Smooth muscle cell (in vitro differentiated cells): ENCODE measurements at regions not wholly inside any gene's neighbourhood (a gene's known extent, or its start where the extent isn't known, plus 50 kb on each side); places are given as distances from the start of the nearest gene placed in this dataset.
A peak's percentile ranks its signal among the peaks of the same experiment; 100 is the strongest.

Experiments used
- DNase-seq: peaks from one replicate; lab custom pipeline; 2025; ENCODE audit not compliant: unreplicated experiment; lab: John Stamatoyannopoulos, UW
- H2AFZ ChIP-seq: fragments of 200-600 bp; sonication (generic); 2 replicates; pipeline ENCODE4 v1.6.0; 2016; ENCODE audit warnings: antibody characterized with exemption, low read depth, mild to moderate bottlenecking
- H3F3A ChIP-seq: fragments of 200-600 bp; sonication (generic); 2 replicates; pipeline ENCODE4 v1.6.0; 2017; ENCODE audit warnings: antibody characterized with exemption, low read depth
- H3K27ac ChIP-seq: fragments of 200-600 bp; sonication (generic); 2 replicates; pipeline ENCODE4 v1.5.1; 2016; ENCODE audit warnings: low read depth, mild to moderate bottlenecking
- H3K27me3 ChIP-seq: fragments of 200-600 bp; sonication (generic); 2 replicates; pipeline ENCODE4 v1.6.1; 2016; ENCODE audit warnings: low read depth, mild to moderate bottlenecking
- H3K36me3 ChIP-seq: fragments of 200-600 bp; sonication (generic); 2 replicates; pipeline ENCODE4 v1.5.1; 2016; ENCODE audit warnings: low read depth
- H3K4me1 ChIP-seq: fragments of 200-600 bp; sonication (generic); 2 replicates; pipeline ENCODE4 v1.5.1; 2016; ENCODE audit warnings: low read depth
- H3K4me2 ChIP-seq: fragments of 200-600 bp; sonication (generic); 2 replicates; pipeline ENCODE4 v1.6.0; 2016; ENCODE audit warnings: mild to moderate bottlenecking
- H3K4me3 ChIP-seq: fragments of 200-600 bp; sonication (generic); 2 replicates; pipeline ENCODE4 v1.5.1; 2016; ENCODE audit warnings: mild to moderate bottlenecking
- H3K79me2 ChIP-seq: fragments of 200-600 bp; sonication (generic); 2 replicates; pipeline ENCODE4 v1.6.0; 2016; ENCODE audit warnings: low read depth, mild to moderate bottlenecking
- H3K9ac ChIP-seq: fragments of 200-600 bp; sonication (generic); 2 replicates; pipeline ENCODE4 v1.6.0; 2016; ENCODE audit warnings: low read depth
- H3K9me3 ChIP-seq: fragments of 200-600 bp; sonication (generic); replicated peaks from 2 replicates; pipeline ENCODE4 v1.5.1; 2016; ENCODE audit warnings: low read depth
- H4K20me1 ChIP-seq: fragments of 200-600 bp; sonication (generic); 2 replicates; pipeline ENCODE4 v1.6.0; 2016; ENCODE audit warnings: low read depth
- CTCF ChIP-seq: fragments of 200-600 bp; sonication (generic); IDR thresholded peaks from 2 replicates; pipeline ENCODE4 v1.5.1; 2017; ENCODE audit warnings: borderline replicate concordance, mild to moderate bottlenecking, antibody characterized with exemption; ENCODE audit not compliant: insufficient read depth, poor library complexity, severe bottlenecking
- WGBS: methylation state at CpG from one replicate; pipeline ENCODE4 v1.1.7; 2016; ENCODE audit warnings: low lambda C conversion rate; 5-methylcytosine and 5-hydroxymethylcytosine counted together

DNA sequence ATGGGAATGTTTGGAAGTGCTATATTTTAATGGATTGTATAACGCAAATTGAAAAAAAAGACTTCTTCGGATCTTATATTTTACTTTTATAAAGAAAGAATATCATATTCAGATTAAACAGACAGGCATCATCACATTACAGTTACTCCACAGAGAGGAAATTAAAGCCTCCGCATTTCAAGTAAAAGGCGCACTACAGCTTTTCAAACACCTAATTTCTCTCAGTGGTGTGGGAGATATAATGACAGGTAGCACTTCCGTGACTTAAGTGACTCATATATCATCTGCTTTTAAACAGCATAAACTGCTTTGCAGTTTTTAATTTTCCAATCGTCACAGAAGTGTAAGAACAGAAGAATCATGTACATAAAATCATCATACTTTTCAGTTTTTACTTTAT, 751.4 kb downstream of the FSCB start:
- TF ChIP-seq CTCF = no peak
- no peaks in the 10 kb centered on the region for H3K36me3 ChIP-seq
- WGBS = 94% methylated on average over 6 of the region's 6 CpGs
- no peaks in the 10 kb centered on the region for H3K9me3 ChIP-seq
- no peak overlapping the region for H3K9ac ChIP-seq
- no peak overlapping the region for H3K4me3 ChIP-seq
- no peaks in the 10 kb centered on the region for H3K79me2 ChIP-seq
- no peak overlapping the region for H3K4me2 ChIP-seq
- no peaks in the 10 kb centered on the region for H3K4me1 ChIP-seq
- H2AFZ ChIP-seq = no peak overlapping the region
- no peak for DNase-seq
- no peaks in the 10 kb centered on the region for H3F3A ChIP-seq
- no peaks in the 10 kb centered on the region for H3K27me3 ChIP-seq
- H4K20me1 ChIP-seq = no peaks in the 10 kb centered on the region
- H3K27ac ChIP-seq = no peak overlapping the region

DNA sequence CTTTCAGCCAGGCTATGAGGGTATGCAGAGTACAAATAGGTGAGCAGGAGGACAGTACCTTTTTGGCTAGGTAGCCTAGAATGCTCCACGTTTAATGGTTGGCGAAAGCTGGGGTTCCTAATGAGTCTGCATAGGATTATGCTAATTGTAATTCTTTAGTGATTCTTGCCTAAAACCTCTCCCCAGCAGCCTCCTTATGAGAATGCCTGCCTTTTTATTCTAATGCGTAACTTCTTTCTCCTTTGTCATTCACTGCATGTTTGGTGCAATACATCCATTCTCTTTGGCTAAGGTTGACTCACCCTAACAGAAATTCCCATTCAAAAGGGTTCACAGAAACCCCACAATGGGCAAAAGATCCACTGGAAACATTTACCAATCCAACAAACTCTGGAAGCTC, 752.2 kb downstream of the FSCB start:
- no peak overlapping the region for H3K4me3 ChIP-seq
- no peaks in the 10 kb centered on the region for H3K36me3 ChIP-seq
- no peak overlapping the region for H3K4me2 ChIP-seq
- H3K9ac ChIP-seq = no peak overlapping the region
- H3K27ac ChIP-seq = no peak overlapping the region
- TF ChIP-seq CTCF = no peak
- no peaks in the 10 kb centered on the region for H3K9me3 ChIP-seq
- no peaks in the 10 kb centered on the region for H3K79me2 ChIP-seq
- no peaks in the 10 kb centered on the region for H3F3A ChIP-seq
- DNase-seq = no peak
- H4K20me1 ChIP-seq = no peaks in the 10 kb centered on the region
- peak overlapping the region; percentile 33 for H2AFZ ChIP-seq
- H3K27me3 ChIP-seq = no peaks in the 10 kb centered on the region
- H3K4me1 ChIP-seq = no peaks in the 10 kb centered on the region
- WGBS = 81% methylated on average over 3 of the region's 3 CpGs

DNA sequence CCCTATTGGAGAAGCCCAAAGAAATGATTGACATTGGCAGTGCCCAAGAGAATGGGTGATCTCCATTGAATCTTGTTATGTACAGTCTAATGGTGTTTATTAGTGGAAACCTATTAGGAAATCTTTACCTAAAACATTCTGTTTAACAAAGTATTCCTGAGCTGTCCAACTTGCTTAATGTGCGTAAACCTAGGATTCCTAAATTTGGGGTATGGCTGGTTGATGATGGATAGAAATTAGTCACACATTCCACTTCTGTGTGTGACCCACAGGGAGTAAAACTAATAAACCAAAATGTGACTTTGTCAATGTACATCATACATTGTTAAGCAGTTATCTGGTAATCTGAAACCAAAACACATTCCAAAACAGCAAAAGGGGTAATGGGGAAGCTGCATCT, 761.3 kb downstream of the FSCB start:
- Histone ChIP-seq H3K4me2 (no peak overlapping the region), H3F3A (no peaks in the 10 kb centered on the region), H4K20me1 (no peaks in the 10 kb centered on the region), H2AFZ (no peak overlapping the region), H3K79me2 (no peaks in the 10 kb centered on the region), H3K36me3 (no peaks in the 10 kb centered on the region), H3K27me3 (no peaks in the 10 kb centered on the region), H3K4me3 (no peak overlapping the region), H3K4me1 (no peaks in the 10 kb centered on the region), H3K9me3 (no peaks in the 10 kb centered on the region), H3K27ac (no peak overlapping the region), H3K9ac (no peak overlapping the region)
- whole genome bisulfite sequencing = 96% methylated on average over 1 of the region's 1 CpG
- DNase-seq = no peak
- no peak for TF ChIP-seq CTCF

DNA sequence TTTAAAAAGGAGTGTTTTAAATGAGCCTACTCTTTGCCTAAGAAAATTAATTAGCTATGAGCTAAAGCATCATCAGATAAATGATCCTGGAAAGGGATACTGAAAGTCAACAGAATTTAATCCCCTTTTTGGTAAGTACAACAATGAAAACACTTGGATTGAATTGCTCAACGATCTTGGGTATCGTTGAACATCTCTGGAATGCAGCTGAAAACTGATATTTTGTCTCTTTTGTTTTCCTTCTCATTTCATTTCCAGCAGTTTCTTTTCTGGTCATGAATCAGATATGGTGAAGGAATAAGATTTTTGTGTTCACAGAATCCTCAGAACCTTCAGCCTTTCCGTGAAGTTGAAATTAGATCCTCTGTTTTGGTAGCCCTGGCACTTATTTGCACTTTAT, 771.2 kb downstream of the FSCB start:
- Histone ChIP-seq H3K4me2 (no peak overlapping the region), H3K4me1 (no peaks in the 10 kb centered on the region), H3K36me3 (no peaks in the 10 kb centered on the region), H3K79me2 (no peaks in the 10 kb centered on the region), H3K4me3 (no peak overlapping the region), H4K20me1 (no peaks in the 10 kb centered on the region), H3K27me3 (no peaks in the 10 kb centered on the region), H3K9ac (no peak overlapping the region), H2AFZ (no peak overlapping the region), H3F3A (no peaks in the 10 kb centered on the region), H3K27ac (no peak overlapping the region), H3K9me3 (no peaks in the 10 kb centered on the region)
- DNase-seq = no peak
- WGBS = 64% methylated on average over 3 of the region's 3 CpGs
- no peak for TF ChIP-seq CTCF
